Body of pancreas (tissue), 4 donors: ENCODE measurements at regions not wholly inside any gene's neighbourhood (a gene's known extent, or its start where the extent isn't known, plus 50 kb on each side); places are given as distances from the start of the nearest gene placed in this dataset.

Source experiments
- POLR2A ChIP-seq, 3 donors: fragments of 450-650 bp; IDR thresholded peaks; one replicate each; pipeline ENCODE4 v1.6.1; 2016; ENCODE audit warnings: antibody characterized with exemption in 3 of 3, mild to moderate bottlenecking in 2 of 3
- TF ChIP-seq, protein P1 (sequence below), 7 experiments: fragments of 450-650 bp in 4 of 7; fragments of 200-600 bp in 3 of 7; sonication (generic) in 3 of 7; IDR thresholded peaks; one replicate each; pipeline ENCODE4 v1.5.1; 2016 to 2019; ENCODE audit warnings: antibody characterized with exemption in 7 of 7

DNA sequence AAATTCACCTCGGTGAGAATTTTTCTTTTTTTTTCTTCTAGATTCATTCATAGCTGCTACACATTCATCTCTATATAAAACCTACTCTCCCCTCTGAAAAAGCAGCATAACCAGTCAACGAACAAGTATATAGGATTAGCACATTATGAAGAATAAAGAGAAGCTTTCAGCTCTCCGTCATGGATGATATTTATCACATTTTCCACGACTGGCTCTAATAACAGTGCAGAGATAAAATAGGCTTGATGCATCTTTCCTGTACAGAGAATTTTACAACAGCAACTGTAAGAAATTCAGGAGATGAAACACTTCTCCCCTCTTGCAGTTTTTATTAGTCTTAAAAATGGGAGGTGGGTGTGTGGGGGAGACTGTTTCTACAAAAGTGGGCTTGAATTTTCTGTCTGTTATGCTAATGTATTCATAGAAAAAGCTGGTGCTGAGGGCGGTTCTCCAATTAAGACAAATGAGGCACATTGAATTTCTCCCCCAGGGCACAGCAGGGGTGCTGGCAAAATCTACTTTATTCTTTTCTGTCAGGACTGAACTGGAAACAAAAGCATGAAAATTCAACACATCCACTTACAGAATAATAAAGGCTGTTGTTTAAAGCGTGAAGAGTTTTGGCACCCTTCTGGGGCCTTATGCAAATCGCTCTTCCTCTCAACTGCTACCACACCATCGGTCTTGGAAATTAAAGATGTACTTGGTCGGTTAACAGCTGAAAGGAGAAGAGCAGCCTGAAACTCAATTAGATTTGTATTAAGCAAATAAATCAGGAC is 233.9 kb upstream of the ZNF608 start:
- TF ChIP-seq, protein P1, sequence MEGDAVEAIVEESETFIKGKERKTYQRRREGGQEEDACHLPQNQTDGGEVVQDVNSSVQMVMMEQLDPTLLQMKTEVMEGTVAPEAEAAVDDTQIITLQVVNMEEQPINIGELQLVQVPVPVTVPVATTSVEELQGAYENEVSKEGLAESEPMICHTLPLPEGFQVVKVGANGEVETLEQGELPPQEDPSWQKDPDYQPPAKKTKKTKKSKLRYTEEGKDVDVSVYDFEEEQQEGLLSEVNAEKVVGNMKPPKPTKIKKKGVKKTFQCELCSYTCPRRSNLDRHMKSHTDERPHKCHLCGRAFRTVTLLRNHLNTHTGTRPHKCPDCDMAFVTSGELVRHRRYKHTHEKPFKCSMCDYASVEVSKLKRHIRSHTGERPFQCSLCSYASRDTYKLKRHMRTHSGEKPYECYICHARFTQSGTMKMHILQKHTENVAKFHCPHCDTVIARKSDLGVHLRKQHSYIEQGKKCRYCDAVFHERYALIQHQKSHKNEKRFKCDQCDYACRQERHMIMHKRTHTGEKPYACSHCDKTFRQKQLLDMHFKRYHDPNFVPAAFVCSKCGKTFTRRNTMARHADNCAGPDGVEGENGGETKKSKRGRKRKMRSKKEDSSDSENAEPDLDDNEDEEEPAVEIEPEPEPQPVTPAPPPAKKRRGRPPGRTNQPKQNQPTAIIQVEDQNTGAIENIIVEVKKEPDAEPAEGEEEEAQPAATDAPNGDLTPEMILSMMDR (IDR thresholded peaks at IDR 0.05): no peak
- TF ChIP-seq POLR2A (IDR thresholded peaks at IDR 0.05): no peak
